HepG2 (cell line): ENCODE measurements at regions not wholly inside any gene's neighbourhood (a gene's known extent, or its start where the extent isn't known, plus 50 kb on each side); places are given as distances from the start of the nearest gene placed in this dataset.

Experiments
- ATAC-seq: fragments of 200-7000 bp; cut with Tn5 transposase; 3 replicates; pipeline ENCODE4 v1.9.1; 2020; ENCODE audit warnings: mild to moderate bottlenecking, moderate library complexity
- BruUV-seq: library from RNA; stranded (reverse); fragments of 400-500 nt; replicated peaks from 2 replicates; lab custom pipeline; 2021; lab: Mats Ljungman, UMichigan
- CTCF ChIA-PET: fragments of 300-600 bp; formaldehyde crosslinking; extraction: SDS; loops from one replicate; lab custom pipeline; 2021; ENCODE audit warnings: low total read pairs, inconsistent platforms, low intra/inter-chr PET ratio; lab: Yijun Ruan, JAX
- POLR2A ChIA-PET: fragments of 350-600 bp; sonication (Branson Sonifier 250); formaldehyde crosslinking; loops from one replicate; lab custom pipeline; 2020; ENCODE audit warnings: antibody characterized with exemption, inconsistent platforms; lab: Yijun Ruan, JAX
- DNase-seq: peaks from one replicate; pipeline ENCODE4 v3.0.0-alpha.2; 2015; ENCODE audit warnings: low spot score
- FAIRE-seq: peaks from 3 replicates; lab custom pipeline; 2011; peaks lifted over from hg19 to GRCh38; lab: Jason Lieb, UNC
- H2AFZ ChIP-seq: one replicate; pipeline ENCODE4 v1.6.1; 2011; ENCODE audit warnings: low read length, inconsistent platforms
- H3K27ac ChIP-seq: fragments of 300-600 bp; 3 replicates; pipeline ENCODE4 v1.8.0; 2011; ENCODE audit warnings: mixed run types, mild to moderate bottlenecking, mixed read lengths, low read length, inconsistent platforms; ENCODE audit not compliant: insufficient read depth; ENCODE audit errors: extremely low read length
- H3K27me3 ChIP-seq, 2 experiments: fragments of 200-600 bp in 1 of 2; 2 replicates in 1 of 2; 3 replicates in 1 of 2; pipeline versions ENCODE4 v1.6.0 to v1.8.0; 2011; ENCODE audit warnings: low read length in 2 of 2, mild to moderate bottlenecking in 2 of 2, moderate library complexity in 2 of 2, inconsistent platforms in 1 of 2; ENCODE audit not compliant: insufficient read depth in 2 of 2, control insufficient read depth in 1 of 2
- H3K36me3 ChIP-seq, 2 experiments: fragments of 200-600 bp in 1 of 2; replicated peaks in 1 of 2; 2 replicates in 1 of 2; 3 replicates in 1 of 2; pipeline versions ENCODE4 v1.5.1 to v1.8.0; 2011; ENCODE audit warnings: low read length in 2 of 2, inconsistent platforms in 1 of 2; ENCODE audit not compliant: insufficient read depth in 2 of 2, control insufficient read depth in 1 of 2
- H3K4me1 ChIP-seq: 2 replicates; pipeline ENCODE4 v1.5.1; 2012; ENCODE audit warnings: low read length, inconsistent platforms; ENCODE audit not compliant: insufficient read depth
- H3K4me2 ChIP-seq: 2 replicates; pipeline ENCODE4 v1.6.0; 2011; ENCODE audit warnings: low read depth, low read length, inconsistent platforms
- H3K4me3 ChIP-seq, 3 experiments: fragments of 200-600 bp in 1 of 3; sonication (generic), shearing (Covaris generic) in 1 of 3; replicated peaks in 1 of 3; 2 replicates each; pipeline ENCODE4 v1.5.1; 2011 to 2016; ENCODE audit warnings: low read length in 3 of 3, inconsistent platforms in 2 of 3, low read depth in 2 of 3, mild to moderate bottlenecking in 2 of 3, control low read depth in 1 of 3, mixed read lengths in 1 of 3; ENCODE audit not compliant: insufficient read depth in 1 of 3
- H3K79me2 ChIP-seq: one replicate; pipeline ENCODE4 v1.6.1; 2011; ENCODE audit warnings: low read length, inconsistent platforms; ENCODE audit not compliant: insufficient read depth
- H3K9ac ChIP-seq: 2 replicates; pipeline ENCODE4 v1.6.0; 2011; ENCODE audit warnings: mild to moderate bottlenecking, low read depth, low read length, inconsistent platforms; ENCODE audit not compliant: insufficient read depth
- H3K9me3 ChIP-seq: 2 replicates; pipeline ENCODE4 v1.5.1; 2012; ENCODE audit warnings: mild to moderate bottlenecking, low read length
- H4K20me1 ChIP-seq: 2 replicates; pipeline ENCODE4 v1.6.0; 2011; ENCODE audit warnings: inconsistent platforms, mild to moderate bottlenecking, low read length, moderate library complexity; ENCODE audit not compliant: insufficient read depth
- AGO2 ChIP-seq: fragments of 200-400 bp; formaldehyde crosslinking; optimal IDR thresholded peaks from 2 replicates; pipeline ENCODE3; 2017; ENCODE audit warnings: mild to moderate bottlenecking, low read depth, low read length, moderate library complexity
- GZF1 ChIP-seq: sonication (generic); formaldehyde crosslinking; IDR thresholded peaks from 2 replicates; pipeline ENCODE4 v1.5.1; 2020; ENCODE audit warnings: mild to moderate bottlenecking, missing genetic modification reagents
- JUND ChIP-seq: sonication (generic); formaldehyde crosslinking; IDR thresholded peaks from 2 replicates; pipeline ENCODE4 v1.8.0; 2022; ENCODE audit warnings: mild to moderate bottlenecking, missing genetic modification reagents
- NPAS2 ChIP-seq: sonication (generic); formaldehyde crosslinking; IDR thresholded peaks from 2 replicates; pipeline ENCODE4 v1.8.0; 2022; ENCODE audit warnings: mild to moderate bottlenecking, missing genetic modification reagents, borderline replicate concordance
- PITX1 ChIP-seq: sonication (generic); formaldehyde crosslinking; IDR thresholded peaks from 2 replicates; pipeline ENCODE4 v1.5.1; 2020; ENCODE audit warnings: mild to moderate bottlenecking, missing genetic modification reagents
- RXRA ChIP-seq: sonication (generic); formaldehyde crosslinking; IDR thresholded peaks from 2 replicates; pipeline ENCODE4 v1.5.1; 2020; ENCODE audit warnings: missing genetic modification reagents
- SP1 ChIP-seq, 2 experiments: fragments of 450-650 bp in 1 of 2; sonication (generic) in 1 of 2; formaldehyde crosslinking in 1 of 2; IDR thresholded peaks; 2 replicates each; pipeline versions ENCODE4 v1.4.0 to v1.6.1; 2016 to 2020; ENCODE audit warnings: missing genetic modification reagents in 1 of 2
- SP5 ChIP-seq: IDR thresholded peaks from 2 replicates; pipeline ENCODE4 v1.6.1; 2016; ENCODE audit warnings: low read depth, borderline replicate concordance
- ZBTB8A ChIP-seq: sonication (generic); formaldehyde crosslinking; IDR thresholded peaks from 2 replicates; pipeline ENCODE4 v1.4.0; 2020; ENCODE audit warnings: mild to moderate bottlenecking, low read depth, missing genetic modification reagents, borderline replicate concordance
- ZNF253 ChIP-seq: sonication (generic); formaldehyde crosslinking; IDR thresholded peaks from 2 replicates; pipeline ENCODE4 v1.8.0; 2022; ENCODE audit warnings: mild to moderate bottlenecking, missing genetic modification reagents, borderline replicate concordance
- ZNF484 ChIP-seq: sonication (generic); formaldehyde crosslinking; IDR thresholded peaks from 2 replicates; pipeline ENCODE4 v1.5.1; 2020; ENCODE audit warnings: mild to moderate bottlenecking, low read depth, missing genetic modification reagents, borderline replicate concordance
- ZNF720 ChIP-seq: sonication (generic); formaldehyde crosslinking; IDR thresholded peaks from 2 replicates; pipeline ENCODE4 v1.4.0; 2020; ENCODE audit warnings: missing genetic modification reagents
- WGBS: methylation state at CpG from one replicate; pipeline ENCODE4 v1.1.6; 2017; ENCODE audit warnings: low lambda C conversion rate; 5-methylcytosine and 5-hydroxymethylcytosine counted together
- in situ Hi-C: cut with HindIII; loops from 2 replicates; pipeline ENCODE4 v1.10.0; 2017; ENCODE audit warnings: low pct_unique_long_range_greater_than_20kb; ENCODE audit not compliant: extremely low pct_ligation_motif_present
- intact Hi-C: fragments of 100-400 bp; cut with micrococcal nuclease; formaldehyde crosslinking; loops from one replicate; pipeline ENCODE4 v1.10.0; 2022; ENCODE audit not compliant: unreplicated experiment
- TF ChIP-seq, protein P1 (sequence below): sonication (generic); formaldehyde crosslinking; IDR thresholded peaks from 2 replicates; pipeline ENCODE4 v1.5.0; 2020; ENCODE audit warnings: mild to moderate bottlenecking, missing genetic modification reagents, borderline replicate concordance
- TF ChIP-seq, protein P2 (sequence below): sonication (generic); formaldehyde crosslinking; IDR thresholded peaks from 2 replicates; pipeline ENCODE4 v1.8.1; 2023; ENCODE audit warnings: missing genetic modification reagents, inconsistent platforms, borderline replicate concordance

- TF ChIP-seq NPAS2 (CRISPR knock-in tag) (no peak), SP1 (IDR thresholded peaks at IDR 0.05) (no peak), SP1 (CRISPR knock-in tag; IDR thresholded peaks at IDR 0.05) (no peak), GZF1 (CRISPR knock-in tag) (no peak), JUND (CRISPR knock-in tag) (no peak), RXRA (CRISPR knock-in tag) (no peak), AGO2 (no peak), ZBTB8A (CRISPR knock-in tag) (no peak)
- TF ChIP-seq, protein P1, sequence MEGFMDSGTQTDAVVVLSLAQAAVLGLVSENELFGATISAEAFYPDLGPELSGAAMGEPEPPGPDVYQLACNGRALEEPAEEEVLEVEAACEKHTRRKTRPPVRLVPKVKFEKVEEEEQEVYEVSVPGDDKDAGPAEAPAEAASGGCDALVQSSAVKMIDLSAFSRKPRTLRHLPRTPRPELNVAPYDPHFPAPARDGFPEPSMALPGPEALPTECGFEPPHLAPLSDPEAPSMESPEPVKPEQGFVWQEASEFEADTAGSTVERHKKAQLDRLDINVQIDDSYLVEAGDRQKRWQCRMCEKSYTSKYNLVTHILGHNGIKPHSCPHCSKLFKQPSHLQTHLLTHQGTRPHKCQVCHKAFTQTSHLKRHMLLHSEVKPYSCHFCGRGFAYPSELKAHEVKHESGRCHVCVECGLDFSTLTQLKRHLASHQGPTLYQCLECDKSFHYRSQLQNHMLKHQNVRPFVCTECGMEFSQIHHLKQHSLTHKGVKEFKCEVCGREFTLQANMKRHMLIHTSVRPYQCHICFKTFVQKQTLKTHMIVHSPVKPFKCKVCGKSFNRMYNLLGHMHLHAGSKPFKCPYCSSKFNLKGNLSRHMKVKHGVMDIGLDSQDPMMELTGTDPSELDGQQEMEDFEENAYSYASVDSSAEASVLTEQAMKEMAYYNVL (CRISPR knock-in tag) = no peak
Observed at GRCh38 chr5:4191703-4192102, 596.1 kb downstream of the IRX1 start (continued).

DNA sequence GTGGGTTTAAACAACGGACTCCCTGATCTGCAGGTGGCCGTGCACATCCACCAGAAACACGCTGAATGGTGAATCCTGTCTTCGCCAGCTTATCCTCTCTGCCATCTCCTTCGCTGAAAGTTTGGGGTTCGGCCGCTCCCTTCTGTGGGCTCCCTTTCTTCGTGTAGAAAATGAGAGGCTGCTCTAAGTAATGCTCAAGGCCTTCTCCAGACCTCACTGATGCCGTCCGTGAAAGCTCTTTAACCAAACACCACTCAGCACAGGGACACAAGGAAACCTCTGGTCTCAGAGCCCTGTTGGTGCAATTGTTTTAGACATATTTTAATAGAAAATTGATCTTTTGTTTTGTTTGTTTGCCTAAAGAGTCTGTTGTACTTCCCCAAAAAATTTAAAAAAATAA, 596.5 kb downstream of the IRX1 start:
- Histone ChIP-seq H3K79me2 (no peaks in the 10 kb centered on the region), H3K27ac (no peak overlapping the region), H3K4me2 (no peak overlapping the region), H3K36me3 (no peaks in the 10 kb centered on the region), H3K4me1 (no peaks in the 10 kb centered on the region), H3K27me3 (no peaks in the 10 kb centered on the region), H3K4me3 (no peak overlapping the region), H2AFZ (no peak overlapping the region), H4K20me1 (no peaks in the 10 kb centered on the region), H3K9ac (no peak overlapping the region)
- no peak for DNase-seq
- 52% methylated on average over 8 of the region's 10 CpGs for WGBS
- CTCF ChIA-PET = no interaction called here
- in situ Hi-C loops (no loop called here), intact Hi-C loops (no loop called here)
- no peak for FAIRE-seq
- ATAC-seq = no peak; the same call in 2 of the 3 replicates
- BruUV-seq = no TSS peak
- POLR2A ChIA-PET = no interaction called here
- TF ChIP-seq SP5 (CRISPR knock-in tag) (no peak), ZNF720 (no peak), ZNF484 (CRISPR knock-in tag) (no peak), ZNF253 (no peak), PITX1 (CRISPR knock-in tag) (no peak)
- TF ChIP-seq, protein P2, sequence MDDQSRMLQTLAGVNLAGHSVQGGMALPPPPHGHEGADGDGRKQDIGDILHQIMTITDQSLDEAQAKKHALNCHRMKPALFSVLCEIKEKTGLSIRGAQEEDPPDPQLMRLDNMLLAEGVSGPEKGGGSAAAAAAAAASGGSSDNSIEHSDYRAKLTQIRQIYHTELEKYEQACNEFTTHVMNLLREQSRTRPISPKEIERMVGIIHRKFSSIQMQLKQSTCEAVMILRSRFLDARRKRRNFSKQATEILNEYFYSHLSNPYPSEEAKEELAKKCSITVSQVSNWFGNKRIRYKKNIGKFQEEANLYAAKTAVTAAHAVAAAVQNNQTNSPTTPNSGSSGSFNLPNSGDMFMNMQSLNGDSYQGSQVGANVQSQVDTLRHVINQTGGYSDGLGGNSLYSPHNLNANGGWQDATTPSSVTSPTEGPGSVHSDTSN (CRISPR knock-in tag) = no peak
- TF ChIP-seq, all 625 proteins: peak for 0
- H3K9me3 ChIP-seq = no peaks in the 10 kb centered on the region
